Activated CD8-positive, alpha-beta memory T cell treated with anti-CD3 and anti-CD28 coated beads, Interleukin-2, amount 50 U/mL, for 24 hours (primary cell): ENCODE measurements at regions not wholly inside any gene's neighbourhood (a gene's known extent, or its start where the extent isn't known, plus 50 kb on each side); places are given as distances from the start of the nearest gene placed in this dataset.

Experiments
- DNase-seq: peaks from one replicate; pipeline ENCODE4 v3.0.0-alpha.2; 2020; ENCODE audit errors: extremely low read depth

DNA sequence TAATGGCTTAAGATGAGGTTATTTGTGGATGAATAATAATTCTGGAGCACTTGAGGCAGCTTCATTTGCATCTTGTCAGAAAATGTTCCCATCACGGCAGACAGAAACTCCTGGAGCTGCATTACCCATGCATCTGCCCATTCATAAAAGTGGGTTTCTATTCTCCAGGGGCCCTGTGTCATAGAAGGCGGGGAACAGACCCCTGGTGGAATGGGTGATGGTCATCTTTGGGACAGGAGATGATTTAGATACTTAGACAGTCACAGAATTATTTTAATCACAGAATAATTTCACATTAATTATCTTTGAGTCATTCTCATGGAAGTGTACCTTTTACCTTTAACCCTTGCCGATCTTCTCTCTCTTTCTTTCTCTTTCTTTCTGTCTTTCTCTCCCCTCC, 980.7 kb upstream of the TMEM132C start:
- no peak for DNase-seq

- DNase-seq = no peak
These were observed 979.7 kb upstream of the TMEM132C start for GRCh38 chr12:127287256-127287655.

DNA sequence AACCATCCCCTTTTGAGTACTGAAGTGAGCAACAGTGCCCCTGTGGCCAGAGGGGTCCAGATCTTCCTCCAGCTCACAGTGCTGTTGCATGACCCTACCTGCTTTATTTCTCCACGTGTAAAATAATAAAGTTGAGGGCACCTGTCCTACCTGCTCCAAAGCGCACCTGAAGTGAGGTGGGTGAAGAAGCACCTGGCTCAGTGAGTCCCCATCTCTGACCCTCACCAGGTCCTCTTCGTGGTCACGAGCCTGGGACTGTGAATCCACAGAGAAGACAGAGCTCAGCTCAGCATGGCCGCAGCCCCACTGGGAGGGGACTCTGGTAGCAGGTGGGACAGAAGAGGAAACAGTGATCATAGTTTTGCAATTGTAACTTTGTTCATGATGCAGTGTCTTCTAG, 976.7 kb upstream of the TMEM132C start:
- no peak for DNase-seq

DNA sequence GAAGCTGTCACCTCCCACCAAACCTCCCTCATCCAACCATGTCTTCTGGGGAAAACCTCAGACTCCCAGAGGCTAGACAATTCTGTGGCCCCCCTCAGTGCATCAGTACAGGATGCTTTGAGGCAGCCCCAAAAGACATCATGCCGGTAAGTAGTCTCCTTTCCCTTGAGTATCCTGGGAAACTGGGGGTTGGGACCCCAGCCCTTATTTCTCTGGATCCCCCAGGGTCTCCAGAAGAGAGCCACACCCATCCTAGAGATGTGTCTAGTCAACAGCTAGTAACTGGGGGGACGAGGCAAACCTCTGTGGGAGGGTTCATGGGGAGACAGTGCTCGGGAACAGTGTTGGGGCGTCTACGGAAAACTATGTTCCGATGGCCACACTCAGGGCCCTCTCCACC, 974.2 kb upstream of the TMEM132C start:
- DNase-seq = no peak

DNA sequence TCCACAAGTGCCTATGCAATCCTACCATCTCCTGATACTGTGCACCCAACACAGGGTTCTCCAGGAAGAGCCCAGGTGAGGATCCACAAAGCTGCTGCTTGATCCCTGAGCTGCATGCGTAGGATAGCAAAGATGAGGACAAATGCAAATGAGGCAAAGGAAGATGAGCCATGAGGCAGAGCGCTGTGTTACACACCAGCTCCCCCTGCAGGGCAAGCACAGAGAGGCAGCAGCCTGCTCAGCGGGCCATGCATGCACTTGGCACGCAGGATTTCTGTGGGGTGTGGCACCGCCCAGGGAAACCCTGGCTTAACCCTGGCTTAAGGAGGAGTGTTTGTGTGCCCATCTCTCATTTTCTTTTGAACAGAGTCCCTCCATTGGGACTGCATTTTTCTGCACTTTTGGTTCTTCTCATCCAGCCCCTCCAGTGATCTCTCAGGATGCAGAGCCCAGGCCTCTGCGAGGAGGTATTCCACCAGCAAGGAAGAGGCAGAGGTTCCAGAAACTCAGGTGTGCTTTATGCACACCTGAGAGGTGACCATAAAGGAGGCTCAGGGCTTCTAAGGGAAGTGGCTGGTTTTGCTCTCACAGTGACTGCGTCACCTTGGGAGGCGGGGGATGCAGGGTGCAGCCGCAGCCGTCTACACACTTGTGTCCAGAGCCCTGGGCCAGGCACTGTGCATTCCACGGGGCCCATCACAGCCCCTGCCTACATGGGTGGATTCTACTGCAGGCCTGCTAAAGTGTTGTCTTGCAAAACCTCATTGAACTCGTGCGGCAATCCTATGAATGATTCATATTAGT, 973.3 kb upstream of the TMEM132C start:
- DNase-seq = no peak

GRCh38 chr12:127294651-127295210, 972.2 kb upstream of the TMEM132C start:
- DNase-seq = no peak

DNA sequence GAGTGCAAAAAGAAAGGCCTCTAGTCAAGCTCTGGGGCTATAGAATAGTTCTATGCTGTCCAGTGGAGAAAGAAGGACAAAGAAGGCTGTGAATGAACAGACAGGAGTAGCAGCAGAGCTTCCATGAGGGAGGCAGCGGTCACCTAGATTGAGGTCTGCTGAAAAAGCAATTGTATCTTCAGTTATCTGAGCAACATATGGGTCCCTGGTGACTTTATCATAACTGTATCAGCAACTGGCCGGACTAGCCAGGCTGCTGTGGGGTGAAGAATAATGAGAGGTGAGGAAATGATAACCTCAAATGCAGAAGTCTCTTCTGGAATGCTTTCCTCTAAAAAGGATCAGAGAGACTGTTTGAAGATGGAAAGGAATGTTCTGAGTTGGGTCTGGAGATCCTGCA, 971.3 kb upstream of the TMEM132C start:
- DNase-seq = no peak

GRCh38 chr12:127296591-127296990, 970.4 kb upstream of the TMEM132C start:
- no peak for DNase-seq

DNA sequence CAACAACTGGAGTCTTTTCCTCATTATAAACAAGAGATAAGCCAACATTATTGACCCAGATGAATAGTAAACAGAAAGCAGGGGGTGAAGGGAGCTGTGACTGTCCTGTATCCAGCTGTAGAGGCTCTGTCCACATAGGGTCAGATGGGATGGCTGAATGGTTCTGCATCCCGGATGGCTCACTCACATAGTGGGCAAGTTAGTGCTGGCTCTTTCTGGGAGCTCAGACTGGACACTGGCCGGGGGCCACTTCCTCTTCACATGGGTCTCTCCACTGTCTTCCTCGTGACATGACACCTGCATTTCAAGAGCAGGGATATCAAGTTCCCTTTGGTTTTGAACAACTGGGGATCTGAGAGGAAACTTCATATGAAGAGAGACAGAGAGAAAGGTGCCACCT, 969.6 kb upstream of the TMEM132C start:
- no peak for DNase-seq

DNA sequence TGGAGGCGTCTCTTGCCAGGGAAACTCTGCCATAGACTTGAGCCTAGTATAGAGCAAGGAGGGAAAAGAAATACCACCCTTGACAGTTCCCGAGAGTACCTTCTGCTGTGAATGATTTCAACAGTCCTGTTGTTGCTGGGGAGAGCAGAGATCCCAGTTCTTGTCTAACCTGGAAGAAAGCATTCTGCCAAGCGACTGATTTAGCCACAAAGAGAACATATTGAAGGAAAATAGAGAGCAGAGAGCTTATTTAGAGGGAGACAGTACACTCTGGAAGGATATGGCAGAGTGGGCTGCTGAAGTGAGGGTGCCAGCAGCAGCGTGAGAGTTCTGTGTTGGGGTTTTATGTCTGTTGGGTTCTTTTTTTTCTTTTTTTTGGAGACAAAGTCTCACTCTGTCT, 966.9 kb upstream of the TMEM132C start:
- DNase-seq = no peak

DNA sequence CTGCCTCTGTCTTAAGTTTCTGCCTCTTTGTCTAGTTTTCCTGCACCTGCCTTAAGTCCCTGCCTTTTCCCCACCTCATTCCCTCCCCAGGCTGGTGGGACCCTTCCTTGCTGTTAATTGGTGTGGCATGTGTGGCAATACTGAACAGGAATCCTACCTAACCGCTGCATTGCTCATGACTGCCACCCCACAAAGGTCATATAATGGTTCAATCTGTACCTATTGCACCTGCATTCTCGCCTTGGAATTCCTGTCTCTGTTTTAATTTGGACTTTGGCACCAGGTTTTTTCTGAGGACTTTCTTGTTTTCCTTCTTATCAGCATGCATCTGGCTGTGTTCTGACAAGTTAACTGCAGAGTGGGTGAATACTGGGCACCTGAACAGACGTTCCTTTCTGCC, 966.2 kb upstream of the TMEM132C start:
- DNase-seq = no peak

DNA sequence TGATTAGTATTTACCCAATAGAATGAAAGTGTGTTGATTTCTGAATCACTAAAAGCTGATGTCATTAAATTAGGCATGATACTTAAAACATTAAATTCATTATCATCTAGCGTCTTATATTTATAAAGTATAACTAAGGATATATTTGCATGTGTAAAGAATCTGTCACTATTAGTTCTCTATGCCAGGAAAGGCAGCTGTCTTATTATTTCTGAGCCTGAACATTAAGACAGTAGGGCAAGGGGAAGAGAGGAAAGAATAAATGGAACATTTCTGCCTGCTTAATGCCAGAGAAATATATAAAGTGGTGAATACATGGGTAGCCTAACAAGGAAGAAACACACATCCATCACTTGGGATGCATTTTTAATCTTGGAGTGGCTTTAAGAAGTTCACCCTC, 965.1 kb upstream of the TMEM132C start:
- no peak for DNase-seq

DNA sequence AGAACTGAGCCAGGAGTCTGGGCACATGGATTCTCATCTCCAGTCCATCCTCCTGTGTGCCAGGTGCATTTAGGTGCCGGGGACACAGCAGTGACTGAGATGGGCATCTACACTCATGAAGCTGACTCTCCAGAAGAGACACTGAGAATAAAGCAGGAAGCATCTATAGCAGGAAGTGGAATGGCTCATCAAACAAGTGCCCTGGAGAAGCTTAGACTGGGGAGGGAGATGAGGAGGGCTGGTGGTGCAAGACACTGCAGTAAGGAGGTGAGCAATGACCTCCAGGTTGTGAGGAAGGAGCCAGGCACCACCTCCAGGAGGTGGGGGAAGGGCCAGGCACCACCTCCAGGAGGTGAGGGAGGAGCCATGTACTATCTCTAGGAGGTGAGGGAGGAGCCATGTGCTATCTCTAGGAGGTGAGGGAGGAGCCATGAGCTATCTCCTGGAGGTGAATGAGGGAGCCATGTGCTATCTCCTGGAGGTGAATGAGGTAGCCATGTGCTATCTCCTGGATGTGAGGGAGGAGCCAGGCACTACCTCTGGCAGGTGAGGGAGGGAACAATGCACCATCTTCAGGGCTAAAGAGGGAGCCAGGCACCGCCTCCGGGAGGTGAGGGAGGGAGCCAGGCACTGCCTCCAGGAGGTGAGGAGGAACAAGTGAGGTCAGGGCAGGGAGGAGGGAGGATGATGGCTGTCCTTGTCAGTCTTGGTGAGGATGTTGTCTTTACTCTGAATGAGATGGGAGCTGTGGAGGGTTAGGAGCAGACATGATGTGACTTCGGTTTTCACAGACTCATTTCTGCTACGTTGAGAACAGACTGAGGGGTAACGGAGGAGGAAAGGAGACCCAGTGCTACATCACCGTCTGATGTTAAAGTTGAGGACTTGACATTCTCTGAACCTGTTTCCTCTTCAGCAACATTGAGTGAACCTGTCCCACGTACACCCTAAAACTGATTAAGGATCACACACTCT, 961.9 kb upstream of the TMEM132C start:
- DNase-seq = no peak

DNA sequence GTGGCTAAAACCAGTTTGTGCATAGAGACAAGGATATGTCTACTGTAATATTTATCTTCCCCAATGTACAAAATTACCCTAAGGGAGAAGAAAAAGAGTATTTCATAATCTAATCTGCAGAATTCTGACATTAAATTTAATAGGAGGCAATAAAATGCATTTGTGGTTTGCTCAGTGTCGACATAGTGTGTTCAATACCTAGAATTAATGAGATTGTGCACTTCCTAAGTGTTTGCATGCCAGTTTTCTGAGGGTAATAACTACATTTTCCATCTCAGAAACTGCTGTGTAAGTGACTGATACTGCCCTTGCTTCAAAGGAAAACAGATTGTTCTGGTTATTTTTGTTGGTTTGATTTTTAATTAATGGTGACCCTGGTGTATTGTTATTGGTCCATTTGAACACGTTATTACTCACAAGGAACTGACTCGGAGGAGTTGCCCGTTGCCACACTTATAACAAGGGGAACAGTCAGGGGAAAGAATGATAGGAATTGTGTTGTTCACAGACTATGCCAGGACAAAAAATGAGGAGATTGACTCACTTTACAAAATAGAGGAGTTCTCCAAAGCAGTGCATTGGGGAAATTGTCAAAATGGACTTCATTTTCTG, 960.3 kb upstream of the TMEM132C start:
- DNase-seq = no peak

- DNase-seq = no peak
These were observed 959.4 kb upstream of the TMEM132C start for GRCh38 chr12:127307528-127307927.

DNA sequence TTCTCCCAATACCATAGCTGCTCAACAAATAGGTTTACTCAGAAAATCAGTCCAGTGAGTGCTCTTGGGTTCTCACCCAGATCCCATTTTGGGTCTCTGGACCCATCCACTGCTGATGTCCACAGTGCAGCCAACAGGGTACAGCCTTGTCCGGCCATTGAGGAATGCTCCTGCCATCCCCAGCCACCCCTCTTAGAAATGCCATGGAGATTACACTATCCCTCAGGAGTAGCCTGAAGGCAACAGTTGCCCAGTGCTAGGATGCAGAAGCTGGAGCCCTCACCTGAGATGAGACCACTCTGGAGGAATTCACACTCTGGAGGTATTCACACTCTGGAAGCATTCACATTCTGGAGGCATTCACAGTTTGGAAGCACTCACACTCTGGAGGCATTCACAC, 958.8 kb upstream of the TMEM132C start:
- no peak for DNase-seq

DNA sequence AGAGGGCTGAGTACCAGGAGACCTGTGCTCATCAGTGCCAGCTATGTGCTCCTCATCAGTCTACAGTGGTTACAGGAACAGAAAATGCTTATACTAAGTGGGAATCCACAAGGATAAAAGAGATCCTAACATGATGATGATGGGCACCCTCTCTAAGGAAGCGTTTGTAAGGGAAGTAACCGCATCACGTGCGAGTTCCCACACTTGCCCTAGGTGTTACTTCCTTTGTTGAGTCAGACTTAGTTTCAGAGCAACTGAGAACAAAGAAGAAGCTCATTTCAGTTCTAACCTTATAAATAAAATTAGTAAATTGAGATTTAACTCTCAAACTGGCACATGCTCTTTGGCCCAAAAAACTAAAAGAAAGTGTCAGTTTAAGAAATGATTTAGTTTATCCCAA, 956.4 kb upstream of the TMEM132C start:
- DNase-seq = no peak

GRCh38 chr12:127311720-127312364, 955.1 kb upstream of the TMEM132C start:
- no peak for DNase-seq

DNA sequence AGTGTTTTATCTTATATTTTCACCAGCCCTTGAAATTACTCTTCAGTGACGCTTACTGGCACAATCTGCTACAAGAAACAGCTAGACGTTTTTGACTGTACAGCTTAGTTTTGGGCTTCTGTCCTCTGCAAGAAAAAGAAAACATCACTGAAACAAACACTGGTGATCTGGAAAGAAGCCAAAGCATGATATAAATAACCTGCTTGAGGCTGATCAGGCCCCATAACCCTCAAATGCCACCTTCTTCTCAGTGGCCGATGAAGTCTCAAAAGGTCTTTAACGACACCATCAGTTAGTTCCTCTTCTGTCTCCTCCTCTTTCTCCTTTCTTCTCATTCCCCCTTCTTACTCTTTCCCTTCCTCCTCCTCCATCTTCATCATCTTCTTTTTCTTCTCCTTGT, 942.3 kb upstream of the TMEM132C start:
- no peak for DNase-seq

- no peak for DNase-seq
These were observed 939.0 kb upstream of the TMEM132C start for GRCh38 chr12:127327986-127328385.

DNA sequence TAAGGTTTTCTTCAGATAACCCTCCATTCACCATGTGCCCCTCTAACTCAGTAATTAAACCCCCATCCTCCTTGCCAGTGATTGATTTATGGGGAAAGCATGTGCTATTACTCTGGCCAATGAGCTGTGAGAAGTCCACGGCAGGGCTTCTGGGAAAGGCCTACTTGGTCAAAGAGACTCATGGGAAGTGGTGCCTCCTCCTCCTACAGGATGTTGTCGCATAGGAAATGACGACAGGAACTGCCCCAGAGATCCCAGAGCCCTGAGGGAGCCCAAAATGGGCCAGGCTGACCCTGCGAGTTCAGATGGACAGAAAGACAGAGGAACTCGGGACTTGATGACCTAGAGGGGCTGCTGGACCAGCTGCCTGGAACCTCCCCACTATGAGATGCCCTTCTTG, 938.1 kb upstream of the TMEM132C start:
- DNase-seq = no peak

DNA sequence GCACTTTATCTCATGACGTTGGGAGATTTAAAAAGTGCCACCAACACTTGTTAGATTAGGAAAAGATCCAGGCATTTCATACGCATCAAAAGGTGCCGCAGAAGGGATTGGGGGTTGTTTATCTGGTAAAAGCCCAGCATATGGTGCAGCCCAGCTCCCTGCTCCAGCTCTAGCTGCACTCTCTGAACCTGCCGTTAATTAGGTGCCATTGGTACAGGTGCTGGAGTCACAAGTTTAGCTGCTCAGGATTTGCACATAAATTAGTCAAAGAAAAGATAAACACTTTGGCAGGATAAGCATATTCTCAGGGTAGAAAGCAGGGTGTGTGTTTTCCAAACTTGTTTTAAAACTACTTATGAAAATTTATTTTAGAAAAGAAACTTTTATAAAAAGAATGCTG, 932.6 kb upstream of the TMEM132C start:
- no peak for DNase-seq
